ENCODE measurements at regions not wholly inside any gene's neighbourhood (a gene's known extent, or its start where the extent isn't known, plus 50 kb on each side); places are given as distances from the start of the nearest gene placed in this dataset.

GRCh38 chr3:61311044-61311443 is 59.8 kb upstream of the FHIT start:
- DNase-seq = no peak
- no peak overlapping the region for H3K27ac ChIP-seq

GRCh38 chr3:61315871-61316270 is 64.6 kb upstream of the FHIT start:
- no peaks in the 10 kb centered on the region for H3K36me3 ChIP-seq
- H3K4me1 ChIP-seq = no peaks in the 10 kb centered on the region
- H3K27me3 ChIP-seq = no peaks in the 10 kb centered on the region
- H3K27ac ChIP-seq = no peak overlapping the region
- no peaks in the 10 kb centered on the region for H3K9me3 ChIP-seq (replicated peaks)
- no peak overlapping the region for H3K4me3 ChIP-seq
- peak; percentile 19 to 25 for DNase-seq

More at GRCh38 chr3:61311044-61311443, 59.8 kb upstream of the FHIT start:
- Histone ChIP-seq H3K9me3 (replicated peaks) (no peaks in the 10 kb centered on the region), H3K4me3 (no peak overlapping the region), H3K4me1 (no peaks in the 10 kb centered on the region), H3K36me3 (no peaks in the 10 kb centered on the region), H3K27me3 (no peaks in the 10 kb centered on the region)

DNA sequence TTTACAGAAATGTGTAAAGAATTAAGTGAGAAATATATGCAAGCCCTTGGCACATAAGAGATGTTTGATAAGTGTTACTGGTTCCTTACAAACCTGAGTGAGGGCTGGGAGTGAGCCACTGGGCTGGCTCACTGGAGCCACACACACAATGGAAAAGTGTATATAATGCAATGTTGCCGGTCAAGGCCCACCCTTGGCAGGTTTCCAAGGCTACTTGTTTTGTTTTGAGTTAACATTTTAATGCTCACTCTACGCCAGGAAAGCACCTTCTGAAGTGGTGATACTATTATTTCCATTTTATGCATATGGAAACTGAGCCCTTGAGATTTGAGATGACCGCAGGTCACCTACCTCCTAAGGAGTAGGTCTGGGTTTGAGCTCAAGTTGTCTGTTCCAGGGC is 71.8 kb upstream of the FHIT start:
- no peaks in the 10 kb centered on the region for H3K9me3 ChIP-seq (replicated peaks)
- DNase-seq = no peak
- no peaks in the 10 kb centered on the region for H3K36me3 ChIP-seq
- no peaks in the 10 kb centered on the region for H3K27me3 ChIP-seq
- H3K27ac ChIP-seq = no peak overlapping the region
- no peaks in the 10 kb centered on the region for H3K4me1 ChIP-seq
- no peak overlapping the region for H3K4me3 ChIP-seq

DNA sequence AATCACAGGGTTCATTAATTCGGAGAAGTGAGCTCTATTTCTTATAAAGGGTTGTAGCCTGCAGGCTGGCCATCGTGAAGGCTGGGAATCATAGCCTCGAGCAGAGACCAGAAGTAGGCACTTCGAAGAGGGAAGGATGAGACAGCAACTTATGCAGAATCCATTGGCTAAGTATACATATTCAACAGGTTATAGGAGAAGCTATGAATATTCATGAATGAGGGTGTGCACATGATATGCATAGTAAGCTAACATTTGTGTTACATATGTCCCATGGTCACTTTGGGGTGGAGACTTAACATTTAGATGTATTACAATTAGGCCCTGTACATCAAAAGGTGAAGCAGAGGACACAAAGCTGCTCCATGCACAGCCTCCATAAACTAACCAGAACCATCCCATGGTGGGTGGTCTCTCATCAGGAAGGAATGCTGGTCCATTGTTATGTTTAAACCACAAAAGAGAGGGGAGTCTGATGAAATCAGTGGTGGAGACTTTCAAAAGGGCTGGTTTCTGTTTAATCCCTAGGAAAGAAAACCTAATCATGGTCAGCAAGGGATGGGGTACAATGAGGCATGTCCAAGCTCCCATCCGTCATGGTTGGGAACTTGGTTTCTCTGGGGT is 80.8 kb upstream of the FHIT start:
- Histone ChIP-seq H3K4me3 (no peak overlapping the region), H3K27me3 (no peaks in the 10 kb centered on the region), H3K27ac (peak overlapping the region; percentile 5; the same call in 1 of the 2 replicates), H3K4me1 (peaks cover 10% of the 10 kb centered on the region; the same call in 1 of the 2 replicates), H3K9me3 (replicated peaks) (no peaks in the 10 kb centered on the region), H3K36me3 (no peaks in the 10 kb centered on the region)
- peak; percentile 48 to 60 for DNase-seq

DNA sequence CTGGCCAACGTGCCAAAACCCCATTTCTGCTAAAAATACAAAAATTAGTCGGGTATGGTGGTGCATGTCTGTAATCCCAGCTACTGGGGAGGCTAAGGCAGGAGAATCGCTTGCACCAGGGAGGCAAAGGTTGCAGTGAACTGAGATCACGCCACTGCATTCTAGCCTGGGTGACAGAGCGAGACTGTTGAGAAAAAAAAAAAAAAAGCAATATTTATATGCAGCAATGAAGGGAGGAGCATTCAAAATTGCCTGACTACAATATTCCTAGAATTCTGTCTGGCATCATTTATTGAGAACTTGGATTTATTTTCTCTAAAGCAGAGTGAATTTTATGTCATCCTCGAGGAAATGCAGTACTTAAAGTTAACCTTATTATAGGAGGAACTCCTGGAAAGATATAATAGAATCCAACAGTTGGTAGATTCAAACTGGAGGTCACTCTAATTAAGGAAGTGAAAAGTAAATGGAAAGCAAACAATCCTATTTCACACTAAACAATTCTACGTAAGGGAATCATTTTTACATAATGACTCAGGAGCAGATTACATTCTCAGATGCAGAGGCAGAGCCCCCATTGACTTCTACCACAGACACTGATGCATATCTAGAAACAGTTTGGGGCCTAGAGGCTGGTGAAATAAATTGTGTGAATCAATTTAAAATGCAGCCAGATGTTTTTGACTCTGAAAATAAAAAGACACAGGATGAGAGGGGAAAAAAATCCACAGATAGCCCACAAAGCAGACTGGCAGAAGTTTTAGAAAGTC is 82.1 kb upstream of the FHIT start:
- DNase-seq = no peak
- H3K9me3 ChIP-seq (replicated peaks) = no peaks in the 10 kb centered on the region
- H3K4me3 ChIP-seq = no peak overlapping the region
- no peaks in the 10 kb centered on the region for H3K27me3 ChIP-seq
- no peaks in the 10 kb centered on the region for H3K36me3 ChIP-seq
- H3K27ac ChIP-seq = peak overlapping the region; percentile 5; the same call in 1 of the 2 replicates
- H3K4me1 ChIP-seq = peaks cover 10% of the 10 kb centered on the region; the same call in 1 of the 2 replicates

- Histone ChIP-seq H3K27ac (no peak overlapping the region), H3K36me3 (no peaks in the 10 kb centered on the region), H3K27me3 (no peaks in the 10 kb centered on the region), H3K4me1 (peaks cover 10% of the 10 kb centered on the region; the same call in 1 of the 2 replicates), H3K4me3 (no peak overlapping the region), H3K9me3 (replicated peaks) (no peaks in the 10 kb centered on the region)
- no peak for DNase-seq
These were observed 83.5 kb upstream of the FHIT start for GRCh38 chr3:61334783-61335182.

DNA sequence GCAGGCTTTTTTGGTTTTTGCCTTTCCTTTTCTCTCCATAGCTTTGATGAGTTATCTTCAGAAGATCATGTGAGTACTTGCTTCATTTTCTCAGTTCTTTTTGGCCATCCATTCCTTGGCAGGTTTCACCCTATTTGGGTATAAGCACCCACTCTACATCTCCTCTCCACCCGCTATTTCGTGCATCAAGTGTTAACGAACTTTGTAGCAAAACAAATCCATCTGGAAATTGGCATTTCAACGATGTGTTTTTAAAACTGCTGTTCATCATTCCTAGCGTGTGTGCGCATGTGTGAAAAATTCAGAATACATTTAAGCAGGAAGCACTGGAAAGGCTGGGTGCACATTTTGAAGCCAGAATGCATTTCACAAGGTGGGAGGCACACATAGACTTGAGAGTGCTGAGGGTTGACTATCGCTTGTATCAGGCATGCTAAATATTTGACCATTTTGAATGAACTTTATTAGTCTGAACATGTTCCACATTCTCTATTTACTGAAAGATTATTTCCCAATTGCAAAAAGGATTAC is 89.7 kb upstream of the FHIT start:
- H3K9me3 ChIP-seq (replicated peaks) = no peaks in the 10 kb centered on the region
- H3K27ac ChIP-seq = no peak overlapping the region
- no peak for DNase-seq
- no peaks in the 10 kb centered on the region for H3K27me3 ChIP-seq
- no peak overlapping the region for H3K4me3 ChIP-seq
- peaks cover 10% of the 10 kb centered on the region; the same call in 1 of the 2 replicates for H3K4me1 ChIP-seq
- no peaks in the 10 kb centered on the region for H3K36me3 ChIP-seq

- DNase-seq = no peak
- Histone ChIP-seq H3K27me3 (no peaks in the 10 kb centered on the region), H3K36me3 (no peaks in the 10 kb centered on the region), H3K4me3 (no peak overlapping the region), H3K27ac (peak overlapping the region; percentile 51; the same call in 1 of the 2 replicates), H3K9me3 (replicated peaks) (no peaks in the 10 kb centered on the region), H3K4me1 (peaks cover 10% of the 10 kb centered on the region; the same call in 1 of the 2 replicates)
These were observed 92.3 kb upstream of the FHIT start for GRCh38 chr3:61343543-61343942.

GRCh38 chr3:61345020-61345419 is 93.8 kb upstream of the FHIT start:
- Histone ChIP-seq H3K27ac (no peak overlapping the region), H3K27me3 (no peaks in the 10 kb centered on the region), H3K9me3 (replicated peaks) (no peaks in the 10 kb centered on the region), H3K36me3 (no peaks in the 10 kb centered on the region), H3K4me1 (peaks cover 10% of the 10 kb centered on the region; the same call in 1 of the 2 replicates), H3K4me3 (no peak overlapping the region)
- DNase-seq = no peak

GRCh38 chr3:61347981-61348380 is 96.7 kb upstream of the FHIT start:
- Histone ChIP-seq H3K27me3 (no peaks in the 10 kb centered on the region), H3K27ac (no peak overlapping the region), H3K4me1 (peaks cover 6% of the 10 kb centered on the region; the same call in 1 of the 2 replicates), H3K4me3 (no peak overlapping the region), H3K9me3 (replicated peaks) (no peaks in the 10 kb centered on the region), H3K36me3 (no peaks in the 10 kb centered on the region)
- DNase-seq = no peak

DNA sequence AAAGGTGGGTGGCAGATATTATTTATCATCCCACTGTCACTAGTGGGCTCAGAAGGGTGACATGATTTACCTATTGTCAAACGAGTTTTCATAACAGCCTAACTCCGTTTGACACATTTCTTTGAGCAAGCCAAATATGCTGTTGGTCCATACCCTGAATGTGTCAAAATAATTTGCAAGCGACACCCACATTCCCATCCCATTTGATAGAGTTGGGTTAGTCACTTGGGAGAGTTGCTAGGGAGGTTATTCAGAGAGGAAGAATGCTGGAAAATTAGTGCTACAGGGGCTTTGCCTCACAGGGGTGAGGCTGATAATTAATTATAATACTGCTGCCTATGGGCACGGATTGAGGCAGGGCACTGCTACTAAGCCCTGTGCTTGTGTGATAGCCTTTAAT is 98.5 kb upstream of the FHIT start:
- Histone ChIP-seq H3K36me3 (no peaks in the 10 kb centered on the region), H3K4me3 (no peak overlapping the region), H3K4me1 (no peaks in the 10 kb centered on the region), H3K9me3 (replicated peaks) (no peaks in the 10 kb centered on the region), H3K27me3 (no peaks in the 10 kb centered on the region), H3K27ac (no peak overlapping the region)
- no peak for DNase-seq

DNA sequence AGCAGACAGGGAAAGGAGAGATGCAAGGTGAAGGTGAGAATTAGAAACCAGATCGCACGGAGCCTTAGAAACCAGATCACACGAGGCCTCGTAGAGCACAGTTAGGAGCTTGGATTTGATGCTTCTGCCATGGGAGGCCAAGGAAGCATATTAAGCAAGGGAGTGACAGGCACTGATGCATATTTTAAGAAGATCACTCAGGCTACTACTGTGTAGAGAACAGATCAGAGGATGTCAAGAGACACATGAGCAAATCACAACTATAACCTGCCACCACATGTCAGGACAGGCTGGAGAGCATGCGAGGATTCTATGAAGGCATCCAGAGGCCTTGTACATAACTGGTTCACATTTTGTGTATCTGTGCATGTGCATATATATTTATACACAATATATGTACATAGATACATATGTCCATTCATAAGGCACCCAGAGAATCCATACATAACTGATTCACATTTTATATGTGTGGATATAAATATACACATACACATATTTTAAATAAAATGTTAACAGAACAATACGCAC is 99.6 kb upstream of the FHIT start:
- Histone ChIP-seq H3K4me1 (no peaks in the 10 kb centered on the region), H3K27me3 (no peaks in the 10 kb centered on the region), H3K4me3 (no peak overlapping the region), H3K36me3 (no peaks in the 10 kb centered on the region), H3K9me3 (replicated peaks) (no peaks in the 10 kb centered on the region), H3K27ac (no peak overlapping the region)
- DNase-seq = no peak

GRCh38 chr3:61352306-61352705 is 101.1 kb upstream of the FHIT start:
- H3K4me3 ChIP-seq = no peak overlapping the region
- H3K27me3 ChIP-seq = no peaks in the 10 kb centered on the region
- no peaks in the 10 kb centered on the region for H3K4me1 ChIP-seq
- H3K27ac ChIP-seq = no peak overlapping the region
- H3K36me3 ChIP-seq = no peaks in the 10 kb centered on the region
- H3K9me3 ChIP-seq (replicated peaks) = no peaks in the 10 kb centered on the region
- DNase-seq = no peak

DNA sequence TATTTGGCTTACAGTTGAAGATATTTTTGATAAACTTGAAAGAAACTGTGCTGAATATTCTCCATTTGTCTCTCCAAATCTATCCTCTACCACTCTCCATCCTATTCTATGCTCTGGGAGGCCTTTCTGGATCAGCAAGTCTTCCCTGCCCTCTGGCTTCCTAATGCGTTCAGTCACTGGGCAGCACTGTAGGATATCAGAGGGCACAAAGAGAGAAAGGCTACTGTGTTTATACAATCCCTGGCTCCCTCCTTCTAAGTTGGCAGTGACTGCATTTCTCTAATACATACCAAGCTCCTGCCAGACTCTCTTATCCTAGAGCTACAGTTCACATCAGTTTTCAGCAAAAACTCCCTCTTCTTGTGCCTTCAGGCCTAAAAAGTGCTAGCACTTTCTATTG is 102.1 kb upstream of the FHIT start:
- H3K4me1 ChIP-seq = no peaks in the 10 kb centered on the region
- H3K36me3 ChIP-seq = no peaks in the 10 kb centered on the region
- H3K9me3 ChIP-seq (replicated peaks) = no peaks in the 10 kb centered on the region
- no peak overlapping the region for H3K27ac ChIP-seq
- H3K4me3 ChIP-seq = no peak overlapping the region
- DNase-seq = no peak
- H3K27me3 ChIP-seq = no peaks in the 10 kb centered on the region

- no peaks in the 10 kb centered on the region for H3K36me3 ChIP-seq
- no peak for DNase-seq
- H3K27ac ChIP-seq = no peak overlapping the region
- H3K4me3 ChIP-seq = no peak overlapping the region
- no peaks in the 10 kb centered on the region for H3K9me3 ChIP-seq (replicated peaks)
- no peaks in the 10 kb centered on the region for H3K27me3 ChIP-seq
- H3K4me1 ChIP-seq = 0 out of 2 replicates have a peak, but pooled peaks cover 3% of the 10 kb centered on the region
These were observed 103.4 kb upstream of the FHIT start for GRCh38 chr3:61354604-61355003.
